Right lobe of liver (tissue), 4 donors: ENCODE measurements at regions not wholly inside any gene's neighbourhood (a gene's known extent, or its start where the extent isn't known, plus 50 kb on each side); places are given as distances from the start of the nearest gene placed in this dataset.

Experiments
- POLR2A ChIP-seq: fragments of 450-650 bp; IDR thresholded peaks from one replicate; pipeline ENCODE4 v1.6.1; 2017; ENCODE audit warnings: antibody characterized with exemption, mild to moderate bottlenecking
- TF ChIP-seq, protein P1 (sequence below), 4 donors: fragments of 200-600 bp in 3 of 4; fragments of 450-650 bp in 1 of 4; IDR thresholded peaks; one replicate each; pipeline versions ENCODE4 v1.5.1 to v1.8.0; 2016 to 2022; ENCODE audit warnings: antibody characterized with exemption in 4 of 4, mild to moderate bottlenecking in 2 of 4
- donor health status: DM: no; HTN: no; CAD: no.
- donor health status: DM: no; HTN: no; CAD: no.
- donor health status: DM: no; HTN: yes; CAD: no.

GRCh38 chr1:60808676-60809075 lies 273.7 kb upstream of the NFIA start:
- TF ChIP-seq, protein P1, sequence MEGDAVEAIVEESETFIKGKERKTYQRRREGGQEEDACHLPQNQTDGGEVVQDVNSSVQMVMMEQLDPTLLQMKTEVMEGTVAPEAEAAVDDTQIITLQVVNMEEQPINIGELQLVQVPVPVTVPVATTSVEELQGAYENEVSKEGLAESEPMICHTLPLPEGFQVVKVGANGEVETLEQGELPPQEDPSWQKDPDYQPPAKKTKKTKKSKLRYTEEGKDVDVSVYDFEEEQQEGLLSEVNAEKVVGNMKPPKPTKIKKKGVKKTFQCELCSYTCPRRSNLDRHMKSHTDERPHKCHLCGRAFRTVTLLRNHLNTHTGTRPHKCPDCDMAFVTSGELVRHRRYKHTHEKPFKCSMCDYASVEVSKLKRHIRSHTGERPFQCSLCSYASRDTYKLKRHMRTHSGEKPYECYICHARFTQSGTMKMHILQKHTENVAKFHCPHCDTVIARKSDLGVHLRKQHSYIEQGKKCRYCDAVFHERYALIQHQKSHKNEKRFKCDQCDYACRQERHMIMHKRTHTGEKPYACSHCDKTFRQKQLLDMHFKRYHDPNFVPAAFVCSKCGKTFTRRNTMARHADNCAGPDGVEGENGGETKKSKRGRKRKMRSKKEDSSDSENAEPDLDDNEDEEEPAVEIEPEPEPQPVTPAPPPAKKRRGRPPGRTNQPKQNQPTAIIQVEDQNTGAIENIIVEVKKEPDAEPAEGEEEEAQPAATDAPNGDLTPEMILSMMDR (IDR thresholded peaks at IDR 0.05): no peak
- TF ChIP-seq POLR2A: no peak
